IMR-90 (cell line): ENCODE measurements at regions not wholly inside any gene's neighbourhood (a gene's known extent, or its start where the extent isn't known, plus 50 kb on each side); places are given as distances from the start of the nearest gene placed in this dataset.

ENCODE experiments used
- BHLHE40 ChIP-seq: fragments of 150-350 bp; IDR thresholded peaks from 2 replicates; pipeline ENCODE4 v1.6.1; 2016; ENCODE audit warnings: mild to moderate bottlenecking, low read depth, low read length
- CEBPB ChIP-seq: IDR thresholded peaks from 2 replicates; pipeline ENCODE4 v1.6.1; 2012; ENCODE audit warnings: low read depth, low read length, improper control_type of control experiment
- CTCF ChIP-seq: conservative IDR thresholded peaks from 2 replicates; pipeline ENCODE4 v1.5.1; 2012; ENCODE audit warnings: mild to moderate bottlenecking, low read depth, low read length, improper control_type of control experiment
- ELK1 ChIP-seq: fragments of 150-350 bp; IDR thresholded peaks from 2 replicates; pipeline ENCODE4 v1.6.1; 2016; ENCODE audit warnings: low read depth, mild to moderate bottlenecking, low read length, moderate library complexity, borderline replicate concordance
- FOS ChIP-seq: fragments of 150-350 bp; IDR thresholded peaks from 2 replicates; pipeline ENCODE4 v1.6.1; 2016; ENCODE audit warnings: low read depth, low read length
- MAFK ChIP-seq: IDR thresholded peaks from 2 replicates; pipeline ENCODE4 v1.6.1; 2012; ENCODE audit warnings: low read depth, low read length, improper control_type of control experiment
- MAZ ChIP-seq: IDR thresholded peaks from 2 replicates; pipeline ENCODE4 v1.6.1; 2012; ENCODE audit warnings: low read depth, mild to moderate bottlenecking, low read length, improper control_type of control experiment, moderate library complexity, borderline replicate concordance
- POLR2A ChIP-seq: IDR thresholded peaks from 2 replicates; pipeline ENCODE4 v1.6.1; 2012; ENCODE audit warnings: mild to moderate bottlenecking, low read depth, low read length
- RAD21 ChIP-seq: IDR thresholded peaks from 2 replicates; pipeline ENCODE4 v1.6.1; 2012; ENCODE audit warnings: low read length, improper control_type of control experiment
- SMC3 ChIP-seq: fragments of 150-350 bp; IDR thresholded peaks from 2 replicates; pipeline ENCODE4 v1.6.1; 2016; ENCODE audit warnings: low read depth, mild to moderate bottlenecking, antibody characterized with exemption, low read length, moderate library complexity

- no peak for TF ChIP-seq CTCF
- no peak for TF ChIP-seq POLR2A
- TF ChIP-seq ELK1: no peak
- TF ChIP-seq MAZ: no peak
- no peak for TF ChIP-seq BHLHE40
- no peak for TF ChIP-seq CEBPB
- TF ChIP-seq RAD21: no peak
- no peak for TF ChIP-seq FOS
- TF ChIP-seq SMC3: no peak
- no peak for TF ChIP-seq MAFK
These were observed 479.3 kb upstream of the PCDH10 start for GRCh38 chr4:132669786-132670185.
